ENCODE measurements at regions not wholly inside any gene's neighbourhood (a gene's known extent, or its start where the extent isn't known, plus 50 kb on each side); places are given as distances from the start of the nearest gene placed in this dataset.
A peak's percentile ranks its signal among the peaks of the same experiment; 100 is the strongest.
"Not testable (repeated sequence)": the region's sequence is repeated elsewhere in the genome, so short reads cannot be mapped to it uniquely, and the experiment has no call there.

DNA sequence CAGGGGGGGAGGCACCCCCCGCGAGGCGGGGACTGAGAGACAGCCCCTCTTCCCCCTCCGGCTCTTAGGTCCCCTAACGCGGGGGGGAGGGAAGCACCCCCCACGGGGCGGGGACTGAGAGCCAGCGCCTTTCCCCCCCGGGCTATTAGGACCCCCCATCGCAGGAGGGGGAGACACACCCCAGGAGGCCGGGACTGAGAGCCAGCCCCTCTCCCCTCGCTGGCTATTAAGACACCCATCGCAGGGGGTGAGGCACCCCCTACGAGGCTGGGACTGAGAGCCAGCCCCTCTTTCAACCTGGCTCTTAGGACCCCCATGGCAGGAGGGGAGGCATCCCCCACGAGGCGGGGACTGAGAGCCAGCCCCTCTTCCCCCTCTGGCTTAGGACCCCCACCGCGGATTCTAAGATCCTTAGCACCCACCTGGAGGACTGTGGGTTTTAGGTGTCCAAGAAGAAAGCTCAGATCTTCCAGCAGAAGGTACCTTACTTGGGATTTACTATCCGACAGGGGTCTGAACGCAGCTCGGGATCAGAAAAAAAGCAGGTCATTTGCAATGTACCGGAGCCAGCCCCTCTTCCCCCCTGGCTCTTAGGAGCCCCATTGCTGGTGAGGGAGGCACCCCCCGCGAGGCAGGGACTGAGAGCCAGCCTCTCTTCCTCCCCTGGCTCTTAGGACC lies 197.8 kb upstream of the PZP start:
- Mint-ChIP-seq H3K27ac (peak overlapping the region in 1 of 2 donors; percentile 6), H3K4me1 (no peaks in the 10 kb centered on the region), H3K9me3 (no peaks in the 10 kb centered on the region), H3K27me3 (no peaks in the 10 kb centered on the region), H3K4me3 (no peak overlapping the region)
- ATAC-seq (peak; percentile 45), DNase-seq (no peak)

- ATAC-seq, result peak; percentile 74
- H3K27me3 Mint-ChIP-seq, result no peaks in the 10 kb centered on the region
- H3K4me3 Mint-ChIP-seq, result no peak overlapping the region
- no peaks in the 10 kb centered on the region for H3K9me3 Mint-ChIP-seq
- H3K4me1 Mint-ChIP-seq, result no peaks in the 10 kb centered on the region
- DNase-seq, result no peak
- no peak overlapping the region for H3K27ac Mint-ChIP-seq
Observed at GRCh38 chr12:9404469-9405260, 196.5 kb upstream of the PZP start.

- no peak overlapping the region for H3K4me3 Mint-ChIP-seq
- H3K27me3 Mint-ChIP-seq, result no peaks in the 10 kb centered on the region
- ATAC-seq, result peak; percentile 65
- H3K4me1 Mint-ChIP-seq, result no peaks in the 10 kb centered on the region
- H3K9me3 Mint-ChIP-seq, result no peaks in the 10 kb centered on the region
- DNase-seq, result no peak
- H3K27ac Mint-ChIP-seq, result no peak overlapping the region
Observed at GRCh38 chr12:9404031-9404430, 195.8 kb upstream of the PZP start.

DNA sequence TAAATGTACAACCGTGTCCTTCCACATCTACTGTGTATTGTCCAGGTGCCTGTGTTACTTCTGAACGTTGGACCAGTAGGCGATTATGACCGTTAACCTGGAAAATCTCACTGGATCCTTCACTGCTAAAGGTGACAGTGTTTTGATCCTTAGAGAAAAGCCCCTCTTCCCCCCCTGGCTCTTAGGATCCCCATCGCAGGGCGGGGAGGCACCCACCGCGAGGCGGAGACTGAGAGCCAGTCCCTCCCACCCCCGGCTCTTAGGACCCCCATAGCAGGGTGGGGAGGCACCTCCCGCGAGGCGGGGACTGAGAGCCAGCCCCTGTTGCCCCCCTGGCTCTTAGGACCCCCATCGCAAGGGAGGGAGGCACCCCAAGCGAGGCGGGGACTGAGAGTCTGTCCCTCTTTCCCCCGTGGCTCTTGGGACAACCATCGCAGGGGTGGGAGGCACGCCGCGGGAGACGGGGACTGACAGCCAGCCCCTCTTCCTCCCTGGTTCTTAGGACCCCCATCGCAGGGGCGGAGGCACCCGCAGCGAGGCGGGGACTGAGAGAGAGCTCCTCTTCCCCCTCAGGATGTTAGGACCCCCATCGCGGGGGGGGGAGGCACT lies 194.3 kb upstream of the PZP start:
- not testable (repeated sequence) for H3K27ac Mint-ChIP-seq, H3K4me1 Mint-ChIP-seq, H3K27me3 Mint-ChIP-seq, DNase-seq, H3K9me3 Mint-ChIP-seq, H3K4me3 Mint-ChIP-seq
- ATAC-seq, result peak; percentile 40

DNA sequence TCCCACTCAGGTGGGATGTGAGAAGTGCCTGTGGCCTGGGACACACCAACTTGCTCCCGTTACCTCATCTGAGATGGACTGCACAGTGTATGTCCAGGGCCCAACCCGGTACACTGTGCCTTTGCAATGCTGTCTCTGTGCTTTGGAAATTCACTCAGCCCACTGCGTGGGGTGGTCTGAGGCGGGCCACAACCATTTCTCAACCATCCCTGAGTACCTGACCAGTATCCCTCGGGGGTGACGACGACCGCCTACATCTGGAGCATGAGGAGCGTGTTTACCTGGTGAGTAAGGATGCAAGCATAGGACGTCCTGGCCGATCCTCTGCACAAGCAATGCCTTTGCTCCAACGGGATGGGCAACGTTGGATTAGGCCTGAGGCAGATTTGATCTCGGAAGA lies 188.2 kb upstream of the PZP start:
- not testable (repeated sequence) for H3K4me3 Mint-ChIP-seq, H3K9me3 Mint-ChIP-seq, H3K27ac Mint-ChIP-seq, DNase-seq, ATAC-seq, H3K4me1 Mint-ChIP-seq, H3K27me3 Mint-ChIP-seq

DNA sequence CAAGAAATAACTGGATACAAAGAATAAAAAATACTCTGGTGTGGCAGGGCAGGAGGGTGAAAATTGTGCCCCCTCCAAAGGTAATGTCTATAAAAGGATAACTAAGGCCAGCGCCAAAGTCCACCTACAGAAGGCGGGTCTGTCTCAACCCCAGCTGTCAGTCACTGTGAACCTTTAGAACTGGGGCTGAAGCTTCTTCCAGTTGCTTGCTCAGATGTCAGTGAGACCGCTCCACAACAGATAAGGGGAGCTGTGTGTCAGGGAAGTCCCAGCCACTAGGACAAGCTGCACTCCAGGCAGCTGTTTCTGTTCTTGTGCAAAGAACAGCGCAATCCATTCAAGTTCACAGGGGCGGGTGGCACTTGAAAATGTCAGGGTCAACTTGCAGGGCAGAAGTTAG lies 187.0 kb upstream of the PZP start:
- ATAC-seq, H3K4me1 Mint-ChIP-seq: not testable (repeated sequence)

GRCh38 chr12:9392842-9393241 lies 184.6 kb upstream of the PZP start:
- H3K27me3 Mint-ChIP-seq, result no peaks in the 10 kb centered on the region
- no peak overlapping the region for H3K27ac Mint-ChIP-seq
- H3K9me3 Mint-ChIP-seq, result no peaks in the 10 kb centered on the region
- peaks cover 9% of the 10 kb centered on the region for H3K4me1 Mint-ChIP-seq
- ATAC-seq (no peak), DNase-seq (no peak)
- H3K4me3 Mint-ChIP-seq, result no peak overlapping the region

More for the DNA sequence above, 187.0 kb upstream of the PZP start:
- H3K27ac Mint-ChIP-seq, DNase-seq, H3K9me3 Mint-ChIP-seq, H3K4me3 Mint-ChIP-seq, H3K27me3 Mint-ChIP-seq: not testable (repeated sequence)

DNA sequence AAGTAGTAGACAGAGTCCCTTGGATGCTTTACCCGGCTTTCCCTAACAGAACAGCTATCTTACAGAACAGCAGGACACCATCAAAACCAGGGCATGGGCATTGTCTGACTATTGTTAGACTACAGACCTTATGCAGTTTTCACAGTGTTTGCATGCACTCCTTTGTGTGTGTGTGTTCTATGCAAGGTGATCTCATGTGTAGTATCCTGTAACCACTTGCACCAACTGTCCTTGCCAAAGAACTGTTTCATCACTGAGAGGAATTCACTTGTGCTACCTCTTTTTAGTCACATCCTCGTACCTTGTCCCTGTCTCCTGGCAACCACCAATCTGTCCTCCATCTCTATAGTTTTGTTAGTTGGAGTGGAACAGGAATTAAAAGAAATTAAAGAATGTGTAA lies 183.6 kb upstream of the PZP start:
- no peaks in the 10 kb centered on the region for H3K9me3 Mint-ChIP-seq
- ATAC-seq (no peak), DNase-seq (no peak)
- H3K4me3 Mint-ChIP-seq, result no peak overlapping the region
- H3K27ac Mint-ChIP-seq, result no peak overlapping the region
- H3K4me1 Mint-ChIP-seq, result peaks cover 19% of the 10 kb centered on the region
- H3K27me3 Mint-ChIP-seq, result no peaks in the 10 kb centered on the region

DNA sequence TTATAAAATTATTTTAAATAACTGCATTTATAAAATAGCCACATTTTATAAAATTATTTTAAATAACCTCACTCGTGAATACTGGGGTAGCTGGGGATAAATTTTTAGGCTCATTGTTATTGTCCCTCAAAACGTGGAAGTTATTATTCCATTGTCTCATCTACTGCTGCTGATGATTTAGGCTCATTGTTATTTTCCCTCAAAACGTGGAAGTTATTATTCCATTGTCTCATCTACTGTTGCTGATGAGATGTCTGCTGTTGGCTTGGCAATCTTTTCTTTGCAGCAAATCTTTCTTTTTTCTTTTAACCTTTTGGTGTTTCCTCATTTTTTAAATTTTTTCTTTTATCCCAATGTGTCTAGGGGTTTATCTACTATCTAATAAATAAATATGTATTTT lies 182.6 kb upstream of the PZP start:
- no peak overlapping the region for H3K4me3 Mint-ChIP-seq
- H3K27ac Mint-ChIP-seq, result no peak overlapping the region
- ATAC-seq (no peak), DNase-seq (no peak)
- H3K9me3 Mint-ChIP-seq, result no peaks in the 10 kb centered on the region
- H3K4me1 Mint-ChIP-seq, result peaks cover 25% of the 10 kb centered on the region
- no peaks in the 10 kb centered on the region for H3K27me3 Mint-ChIP-seq

GRCh38 chr12:9389796-9390195 lies 181.6 kb upstream of the PZP start:
- no peak overlapping the region for H3K27ac Mint-ChIP-seq
- DNase-seq, result no peak
- no peaks in the 10 kb centered on the region for H3K9me3 Mint-ChIP-seq
- no peak overlapping the region for H3K4me3 Mint-ChIP-seq
- H3K27me3 Mint-ChIP-seq, result no peaks in the 10 kb centered on the region
- no peak for ATAC-seq
- peaks cover 25% of the 10 kb centered on the region for H3K4me1 Mint-ChIP-seq

- H3K4me3 Mint-ChIP-seq, result no peak overlapping the region
- no peak for ATAC-seq
- H3K27ac Mint-ChIP-seq, result no peak overlapping the region
- H3K9me3 Mint-ChIP-seq, result no peaks in the 10 kb centered on the region
- no peaks in the 10 kb centered on the region for H3K27me3 Mint-ChIP-seq
- DNase-seq, result no peak
- H3K4me1 Mint-ChIP-seq, result peaks cover 25% of the 10 kb centered on the region
Observed at GRCh38 chr12:9388379-9388778, 180.2 kb upstream of the PZP start.

DNA sequence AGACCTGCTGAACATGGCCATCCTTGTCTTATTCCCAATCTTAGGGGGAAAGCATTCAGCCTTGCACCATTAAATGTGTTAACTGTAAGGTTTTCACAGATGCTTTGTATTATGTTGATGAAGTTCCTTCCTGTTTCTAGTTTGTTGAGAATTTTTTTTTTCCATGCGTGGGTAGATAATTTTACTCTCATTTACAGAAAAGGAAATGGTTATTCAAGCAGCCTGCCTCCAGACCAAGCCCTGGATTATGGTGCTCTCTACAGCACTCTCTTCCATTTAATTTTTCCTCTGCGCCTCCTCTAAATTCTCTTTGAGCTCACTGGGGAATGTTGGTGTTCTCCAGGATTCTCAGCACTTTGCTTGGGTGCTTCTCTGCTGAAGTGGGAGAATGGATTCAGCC lies 179.3 kb upstream of the PZP start:
- peak overlapping the region in 1 of 2 donors; percentile 57 for H3K27ac Mint-ChIP-seq
- peak overlapping the region in 1 of 2 donors; percentile 52 for H3K4me3 Mint-ChIP-seq
- peaks cover 25% of the 10 kb centered on the region for H3K4me1 Mint-ChIP-seq
- ATAC-seq (no peak), DNase-seq (no peak)
- H3K9me3 Mint-ChIP-seq, result no peaks in the 10 kb centered on the region
- H3K27me3 Mint-ChIP-seq, result no peaks in the 10 kb centered on the region

DNA sequence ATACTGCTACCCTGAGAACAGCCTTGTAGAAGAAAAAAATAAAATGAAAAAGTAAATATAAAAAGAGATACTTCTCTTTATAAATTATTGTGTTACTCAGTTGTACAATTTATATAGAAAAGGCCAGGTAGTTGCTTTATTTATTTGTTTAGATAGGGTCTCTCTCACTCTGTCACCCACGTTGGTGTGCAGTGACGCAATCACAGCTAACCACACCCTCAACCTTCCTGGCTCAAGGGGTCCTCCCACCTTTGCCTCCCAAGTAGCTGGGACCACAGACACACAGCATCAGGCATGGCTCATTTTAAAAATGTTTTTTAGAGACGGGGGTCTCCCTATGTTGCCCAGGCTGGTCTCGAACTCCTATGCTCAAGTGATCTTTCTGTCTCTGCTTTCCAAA lies 175.4 kb upstream of the PZP start:
- Mint-ChIP-seq H3K9me3 (no peaks in the 10 kb centered on the region), H3K4me3 (no peak overlapping the region), H3K4me1 (peaks cover 22% of the 10 kb centered on the region), H3K27me3 (no peaks in the 10 kb centered on the region), H3K27ac (no peak overlapping the region)
- ATAC-seq (no peak), DNase-seq (no peak)

- no peak for DNase-seq
- no peaks in the 10 kb centered on the region for H3K27me3 Mint-ChIP-seq
- H3K4me1 Mint-ChIP-seq, result peaks cover 4% of the 10 kb centered on the region
- H3K4me3 Mint-ChIP-seq, result no peak overlapping the region
- H3K27ac Mint-ChIP-seq, result no peak overlapping the region
- no peak for ATAC-seq
- no peaks in the 10 kb centered on the region for H3K9me3 Mint-ChIP-seq
Observed at GRCh38 chr12:9381619-9382018, 173.4 kb upstream of the PZP start.

DNA sequence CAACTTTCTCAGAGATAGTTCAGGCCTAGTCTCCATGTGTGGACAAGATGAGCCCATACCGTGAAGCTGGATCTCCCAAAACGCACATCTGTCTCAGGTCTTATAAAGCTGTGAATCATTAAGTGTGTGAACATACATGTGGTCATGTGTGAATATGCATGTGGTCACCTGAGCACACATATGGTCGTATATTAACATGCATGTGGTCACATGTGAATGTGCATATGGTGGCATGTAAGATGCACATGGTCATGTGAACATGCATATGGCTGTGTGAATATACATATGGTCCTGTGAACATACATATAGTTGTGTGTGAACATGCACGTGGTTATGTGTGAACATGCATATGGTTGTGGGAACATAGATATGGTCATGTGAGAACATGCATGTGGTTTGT lies 172.5 kb upstream of the PZP start:
- Mint-ChIP-seq H3K27ac (no peak overlapping the region), H3K4me1 (no peaks in the 10 kb centered on the region), H3K9me3 (no peaks in the 10 kb centered on the region), H3K4me3 (no peak overlapping the region), H3K27me3 (no peaks in the 10 kb centered on the region)
- no peak for DNase-seq
- ATAC-seq, result no peak

GRCh38 chr12:9379023-9379742 lies 171.0 kb upstream of the PZP start:
- DNase-seq (no peak), ATAC-seq (no peak)
- no peaks in the 10 kb centered on the region for H3K27me3 Mint-ChIP-seq
- H3K9me3 Mint-ChIP-seq, result no peaks in the 10 kb centered on the region
- H3K27ac Mint-ChIP-seq, result peak overlapping the region in 1 of 2 donors; percentile 28
- no peaks in the 10 kb centered on the region for H3K4me1 Mint-ChIP-seq
- no peak overlapping the region for H3K4me3 Mint-ChIP-seq
